ENCODE measurements at regions not wholly inside any gene's neighbourhood (a gene's known extent, or its start where the extent isn't known, plus 50 kb on each side); places are given as distances from the start of the nearest gene placed in this dataset.

GRCh38 chr4:144295286-144295995 is 154.9 kb upstream of the GYPA start (continued):
- TF ChIP-seq ZNF462 (CRISPR knock-in tag; IDR thresholded peaks at IDR 0.05) (no peak), ZNF331 (CRISPR knock-in tag; IDR thresholded peaks at IDR 0.05; ENCODE audit: low read depth) (no peak), EZH2 (IDR thresholded peaks at IDR 0.05; ENCODE audit: low read depth, unreplicated experiment) (no peak), NANOG (IDR thresholded peaks at IDR 0.05; ENCODE audit: borderline replicate concordance) (no peak), ETS1 (IDR thresholded peaks at IDR 0.05) (no peak), ZNF114 (CRISPR knock-in tag; IDR thresholded peaks at IDR 0.05) (no peak), STAT1 (IDR thresholded peaks at IDR 0.05; ENCODE audit: unreplicated experiment) (no peak), CREB1 (CRISPR knock-in tag; IDR thresholded peaks at IDR 0.05; ENCODE audit: low read depth) (no peak), JUNB (IDR thresholded peaks at IDR 0.05; ENCODE audit: unreplicated experiment) (no peak), POLR2AphosphoS5 (IDR thresholded peaks at IDR 0.05; ENCODE audit: low read depth) (no peak), EZH2phosphoT487 (IDR thresholded peaks at IDR 0.05; ENCODE audit: unreplicated experiment) (no peak)
